Trophoblast cell (in vitro differentiated cells and primary cell): ENCODE measurements at regions not wholly inside any gene's neighbourhood (a gene's known extent, or its start where the extent isn't known, plus 50 kb on each side); places are given as distances from the start of the nearest gene placed in this dataset.

Experiments used
- DNase-seq, 2 donors: peaks; one replicate each; pipeline ENCODE4 v3.0.0-alpha.2; 2016
- H2AFZ ChIP-seq: 2 replicates; pipeline ENCODE4 v1.6.1; 2013; ENCODE audit warnings: low read length, moderate library complexity, mild to moderate bottlenecking; ENCODE audit not compliant: insufficient read depth, poor library complexity
- H2AK5ac ChIP-seq: 2 replicates; pipeline ENCODE4 v1.6.1; 2013; ENCODE audit warnings: mild to moderate bottlenecking, low read length
- H2BK120ac ChIP-seq: 2 replicates; pipeline ENCODE4 v1.6.1; 2013; ENCODE audit warnings: low read length, mild to moderate bottlenecking, moderate library complexity; ENCODE audit not compliant: insufficient read depth, poor library complexity
- H2BK12ac ChIP-seq: 2 replicates; pipeline ENCODE4 v1.6.1; 2013; ENCODE audit warnings: mild to moderate bottlenecking, low read length, moderate library complexity
- H2BK5ac ChIP-seq: 2 replicates; pipeline ENCODE4 v1.6.1; 2013; ENCODE audit warnings: low read length, low read depth, moderate library complexity, mild to moderate bottlenecking; ENCODE audit not compliant: poor library complexity
- H3K14ac ChIP-seq: 2 replicates; pipeline ENCODE4 v1.6.1; 2013; ENCODE audit warnings: mild to moderate bottlenecking, low read length
- H3K18ac ChIP-seq: 2 replicates; pipeline ENCODE4 v1.6.1; 2013; ENCODE audit warnings: mild to moderate bottlenecking, low read length
- H3K23ac ChIP-seq: 2 replicates; pipeline ENCODE4 v1.6.1; 2013; ENCODE audit warnings: low read length
- H3K27ac ChIP-seq: 2 replicates; pipeline ENCODE4 v1.5.1; 2013; ENCODE audit warnings: low read depth, mild to moderate bottlenecking, inconsistent platforms, low read length, moderate library complexity
- H3K27me3 ChIP-seq: 2 replicates; pipeline ENCODE4 v1.6.1; 2013; ENCODE audit warnings: inconsistent platforms, mild to moderate bottlenecking, low read length, moderate library complexity; ENCODE audit not compliant: insufficient read depth
- H3K36me3 ChIP-seq, 2 experiments: 1 replicate in 1 of 2; 2 replicates in 1 of 2; pipeline ENCODE4 v1.6.1; 2013; ENCODE audit warnings: low read length in 2 of 2, mild to moderate bottlenecking in 2 of 2, moderate library complexity in 1 of 2; ENCODE audit not compliant: insufficient read depth in 2 of 2, control insufficient read depth in 1 of 2
- H3K4ac ChIP-seq: 2 replicates; pipeline ENCODE4 v1.6.1; 2013; ENCODE audit warnings: low read depth, mild to moderate bottlenecking, low read length, moderate library complexity
- H3K4me1 ChIP-seq, 2 experiments: 1 replicate in 1 of 2; 2 replicates in 1 of 2; pipeline ENCODE4 v1.6.1; 2013; ENCODE audit warnings: low read length in 2 of 2, mild to moderate bottlenecking in 2 of 2, moderate library complexity in 1 of 2; ENCODE audit not compliant: insufficient read depth in 2 of 2, control insufficient read depth in 1 of 2
- H3K4me2 ChIP-seq: 2 replicates; pipeline ENCODE4 v1.6.1; 2013; ENCODE audit warnings: inconsistent platforms, mild to moderate bottlenecking, low read length, moderate library complexity
- H3K4me3 ChIP-seq: 2 replicates; pipeline ENCODE4 v1.5.1; 2013; ENCODE audit warnings: mild to moderate bottlenecking, low read depth, low read length, inconsistent platforms
- H3K79me1 ChIP-seq: one replicate; pipeline ENCODE4 v1.6.1; 2013; ENCODE audit warnings: low read length
- H3K79me2 ChIP-seq: 2 replicates; pipeline ENCODE4 v1.6.1; 2013; ENCODE audit warnings: low read length, mild to moderate bottlenecking; ENCODE audit not compliant: control insufficient read depth, insufficient read depth, poor library complexity
- H3K9ac ChIP-seq: 2 replicates; pipeline ENCODE4 v1.6.1; 2013; ENCODE audit warnings: mild to moderate bottlenecking, low read length
- H3K9me3 ChIP-seq: 2 replicates; pipeline ENCODE4 v1.6.1; 2013; ENCODE audit warnings: low read depth, mild to moderate bottlenecking, control low read depth, inconsistent platforms, low read length; ENCODE audit not compliant: insufficient read depth
- H4K12ac ChIP-seq: 2 replicates; pipeline ENCODE4 v1.6.1; 2013; ENCODE audit warnings: low read depth, mild to moderate bottlenecking, low read length, moderate library complexity
- H4K8ac ChIP-seq: 2 replicates; pipeline ENCODE4 v1.6.1; 2013; ENCODE audit warnings: low read depth, mild to moderate bottlenecking, low read length, moderate library complexity
- H4K91ac ChIP-seq: one replicate; pipeline ENCODE4 v1.6.1; 2013; ENCODE audit warnings: low read depth, mild to moderate bottlenecking, low read length, moderate library complexity
- WGBS: extraction: QIAGEN DNeasy Blood & Tissue Kit; methylation state at CpG from one replicate; pipeline ENCODE4 v1.1.7; 2013; ENCODE audit warnings: missing lambda C conversion rate; ENCODE audit not compliant: insufficient read length, insufficient coverage; ENCODE audit errors: extremely low coverage; 5-methylcytosine and 5-hydroxymethylcytosine counted together

DNA sequence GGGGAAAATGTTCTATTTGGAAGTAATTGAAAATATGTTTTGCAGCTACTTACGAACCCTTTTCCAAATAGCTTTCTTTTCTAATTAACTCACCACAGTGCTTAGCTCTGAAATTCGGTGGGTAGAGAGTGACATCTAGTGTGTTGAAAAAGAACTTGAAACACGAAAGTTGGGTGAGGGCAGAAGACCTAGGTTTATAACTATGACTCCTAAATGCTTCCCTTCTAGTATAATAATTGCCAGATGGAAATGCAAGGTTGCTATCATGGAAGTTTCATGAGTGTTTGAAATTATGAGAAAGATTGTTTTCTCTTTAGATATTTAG is 77.3 kb upstream of the NOCT start:
- Histone ChIP-seq H4K91ac (no peak overlapping the region), H2AK5ac (no peak overlapping the region), H2AFZ (no peak overlapping the region), H3K27ac (no peak overlapping the region), H4K12ac (no peak overlapping the region), H3K9me3 (no peaks in the 10 kb centered on the region), H3K4me2 (no peak overlapping the region), H2BK120ac (no peak overlapping the region), H3K4ac (no peak overlapping the region), H3K4me3 (no peak overlapping the region), H3K18ac (no peak overlapping the region), H2BK5ac (no peak overlapping the region), H3K4me1 (peaks cover 2 to 5% of the 10 kb centered on the region in 2 experiments), H4K8ac (no peak overlapping the region), H2BK12ac (no peak overlapping the region), H3K79me1 (no peaks in the 10 kb centered on the region), H3K23ac (no peak overlapping the region), H3K9ac (no peak overlapping the region), H3K14ac (no peak overlapping the region), H3K36me3 (no peaks in the 10 kb centered on the region), H3K79me2 (no peaks in the 10 kb centered on the region), H3K27me3 (no peaks in the 10 kb centered on the region)
- WGBS: no CpG with 5 or more reads among the region's 3 CpGs
- DNase-seq: peak in 1 of 2 donors; percentile 64

DNA sequence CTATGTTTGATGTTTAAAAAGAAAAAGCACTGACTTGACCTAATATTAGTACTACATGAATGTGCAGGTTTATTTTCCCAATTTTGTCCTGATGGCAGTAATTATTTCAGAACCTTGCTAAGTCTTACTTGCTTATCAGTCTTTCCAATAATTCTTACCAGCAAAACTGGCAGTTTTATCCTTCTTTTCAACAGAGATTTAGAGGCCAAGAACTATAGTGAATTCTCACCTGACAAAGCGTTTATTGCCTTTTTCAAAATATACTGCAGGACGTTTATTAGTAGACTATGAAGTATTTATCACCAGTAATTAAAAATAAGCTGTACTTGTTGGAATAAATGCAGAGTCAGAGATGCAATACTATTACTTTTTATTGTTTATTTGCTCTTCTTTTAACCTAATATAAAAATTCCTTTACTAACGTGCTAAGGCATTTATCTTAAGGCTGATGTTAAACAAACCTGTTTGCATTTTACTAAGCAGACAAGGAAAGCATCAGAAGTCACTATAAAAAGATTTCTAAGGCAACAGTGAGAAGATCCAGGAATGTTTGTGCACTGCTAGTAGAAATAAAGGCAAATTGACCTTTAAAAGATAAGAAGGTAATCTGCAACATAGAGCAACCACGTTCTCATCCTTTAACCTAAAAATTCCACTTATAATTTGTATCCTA is 80.3 kb upstream of the NOCT start:
- no peaks in the 10 kb centered on the region for H3K36me3 ChIP-seq
- no CpG with 5 or more reads among the region's 4 CpGs for WGBS
- H2AK5ac ChIP-seq: no peak overlapping the region
- no peak overlapping the region for H3K27ac ChIP-seq
- H3K79me2 ChIP-seq: no peaks in the 10 kb centered on the region
- no peak overlapping the region for H3K4me2 ChIP-seq
- no peak overlapping the region for H3K18ac ChIP-seq
- H4K91ac ChIP-seq: no peak overlapping the region
- no peak for DNase-seq
- no peaks in the 10 kb centered on the region for H3K9me3 ChIP-seq
- H3K79me1 ChIP-seq: no peaks in the 10 kb centered on the region
- H3K9ac ChIP-seq: no peak overlapping the region
- peaks cover 2 to 5% of the 10 kb centered on the region in 2 experiments for H3K4me1 ChIP-seq
- H3K14ac ChIP-seq: no peak overlapping the region
- no peak overlapping the region for H2BK120ac ChIP-seq
- no peak overlapping the region for H2BK5ac ChIP-seq
- no peak overlapping the region for H3K4me3 ChIP-seq
- no peak overlapping the region for H4K12ac ChIP-seq
- no peak overlapping the region for H3K23ac ChIP-seq
- H2AFZ ChIP-seq: no peak overlapping the region
- H3K27me3 ChIP-seq: no peaks in the 10 kb centered on the region
- no peak overlapping the region for H3K4ac ChIP-seq
- no peak overlapping the region for H2BK12ac ChIP-seq
- no peak overlapping the region for H4K8ac ChIP-seq

- Histone ChIP-seq H3K23ac (no peak overlapping the region), H3K79me2 (no peaks in the 10 kb centered on the region), H3K27ac (no peak overlapping the region), H2AFZ (no peak overlapping the region), H3K4me2 (no peak overlapping the region), H3K36me3 (no peaks in the 10 kb centered on the region), H2BK120ac (no peak overlapping the region), H3K18ac (no peak overlapping the region), H3K27me3 (no peaks in the 10 kb centered on the region), H2BK12ac (no peak overlapping the region), H3K79me1 (no peaks in the 10 kb centered on the region), H3K4me3 (no peak overlapping the region), H3K4ac (no peak overlapping the region), H3K9me3 (no peaks in the 10 kb centered on the region), H4K8ac (no peak overlapping the region), H2AK5ac (no peak overlapping the region), H2BK5ac (no peak overlapping the region), H4K91ac (no peak overlapping the region), H3K4me1 (no peaks in the 10 kb centered on the region), H3K14ac (no peak overlapping the region), H3K9ac (no peak overlapping the region), H4K12ac (no peak overlapping the region)
- no peak for DNase-seq
These were observed 88.5 kb upstream of the NOCT start for GRCh38 chr4:138927072-138927471.

GRCh38 chr4:138925495-138925894 is 90.1 kb upstream of the NOCT start:
- H3K9ac ChIP-seq: no peak overlapping the region
- H3K27me3 ChIP-seq: no peaks in the 10 kb centered on the region
- no peaks in the 10 kb centered on the region for H3K36me3 ChIP-seq
- no peak overlapping the region for H4K8ac ChIP-seq
- H2AK5ac ChIP-seq: no peak overlapping the region
- H3K9me3 ChIP-seq: no peaks in the 10 kb centered on the region
- no peak overlapping the region for H3K23ac ChIP-seq
- no peak overlapping the region for H2BK120ac ChIP-seq
- H3K4me2 ChIP-seq: no peak overlapping the region
- no peaks in the 10 kb centered on the region for H3K4me1 ChIP-seq
- H2AFZ ChIP-seq: no peak overlapping the region
- no peaks in the 10 kb centered on the region for H3K79me2 ChIP-seq
- DNase-seq: no peak
- H2BK5ac ChIP-seq: no peak overlapping the region
- no peak overlapping the region for H3K4ac ChIP-seq
- no peak overlapping the region for H3K27ac ChIP-seq
- no peak overlapping the region for H3K14ac ChIP-seq
- H3K79me1 ChIP-seq: no peaks in the 10 kb centered on the region
- no CpG with 5 or more reads among the region's 3 CpGs for WGBS
- no peak overlapping the region for H3K4me3 ChIP-seq
- no peak overlapping the region for H3K18ac ChIP-seq
- no peak overlapping the region for H4K91ac ChIP-seq
- no peak overlapping the region for H4K12ac ChIP-seq
- no peak overlapping the region for H2BK12ac ChIP-seq
